ENCODE measurements at regions not wholly inside any gene's neighbourhood (a gene's known extent, or its start where the extent isn't known, plus 50 kb on each side); places are given as distances from the start of the nearest gene placed in this dataset.
A peak's percentile ranks its signal among the peaks of the same experiment; 100 is the strongest.
"Not testable (repeated sequence)": the region's sequence is repeated elsewhere in the genome, so short reads cannot be mapped to it uniquely, and the experiment has no call there.

DNA sequence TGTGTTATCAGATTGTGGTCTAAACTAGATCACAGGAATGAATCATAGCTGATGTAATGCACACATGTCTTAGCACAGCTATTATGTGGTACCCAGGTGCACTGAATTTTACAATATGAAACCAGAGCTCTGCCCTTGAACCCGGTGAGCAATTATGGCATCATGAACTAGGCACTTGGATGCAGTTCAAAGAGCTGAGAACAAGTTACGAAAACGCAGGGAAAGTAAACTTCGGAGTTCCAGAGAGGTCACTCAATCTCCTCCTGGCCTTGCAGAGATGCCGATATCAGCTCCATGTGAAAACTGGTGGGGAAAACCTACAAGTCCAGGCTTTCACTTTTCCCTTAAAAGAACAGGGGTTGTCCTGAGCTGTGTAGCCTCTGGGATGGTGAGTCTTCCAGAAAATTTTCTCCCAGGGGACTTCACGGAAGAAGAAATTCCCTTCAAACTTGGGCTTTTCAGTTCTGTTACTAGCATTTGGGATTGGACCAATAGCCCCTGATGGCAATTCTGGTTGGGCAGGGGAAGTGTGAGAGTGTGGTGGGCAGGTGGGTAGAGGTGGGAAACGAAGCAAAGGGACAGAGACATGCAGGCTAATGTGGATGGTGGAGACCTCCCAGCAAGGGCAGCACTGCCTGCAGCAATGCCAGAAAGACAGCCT lies 71.1 kb upstream of the SH3BP4 start:
- peak; percentile 95 for DNase-seq (ENCODE audit: low read depth)
- H3K4me3 ChIP-seq (ENCODE audit: low read depth, low read length), result peak overlapping the region; percentile 43

DNA sequence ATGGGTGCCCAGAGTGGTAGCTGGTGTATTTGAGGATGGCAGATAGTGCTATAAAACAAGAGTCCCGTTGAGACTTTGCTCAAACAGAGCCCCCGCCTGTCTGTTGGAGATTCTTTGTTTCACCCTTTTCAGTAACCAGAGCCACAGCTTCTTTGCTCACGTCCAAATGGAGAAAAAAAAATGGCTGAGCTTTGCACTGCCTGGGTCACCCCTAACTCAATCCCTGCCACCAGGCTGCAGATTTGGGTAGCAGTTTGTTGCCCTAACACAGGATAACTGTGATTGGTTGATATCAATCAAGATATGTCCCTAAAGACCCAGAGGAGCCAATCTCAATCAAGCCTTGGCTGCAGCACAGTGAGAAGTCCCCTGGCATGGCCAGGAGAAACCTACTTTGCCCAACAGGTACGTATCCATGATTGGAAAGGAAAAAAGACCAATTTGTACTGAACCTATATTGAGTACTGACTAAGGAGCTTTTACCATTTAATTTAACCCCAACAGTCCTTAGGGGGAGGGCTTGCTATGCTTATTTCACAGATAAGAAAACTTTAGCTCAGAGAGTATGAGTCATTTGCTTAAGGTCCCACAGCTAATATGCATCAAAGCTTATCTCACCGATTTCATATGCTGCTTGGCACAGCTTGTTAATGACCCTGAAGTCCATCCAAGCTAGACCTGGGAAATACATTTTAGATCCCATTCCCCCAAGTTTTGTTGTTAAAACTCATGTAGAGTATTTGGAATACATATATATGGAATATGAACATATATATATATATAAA lies 72.0 kb upstream of the SH3BP4 start:
- H3K4me3 ChIP-seq (ENCODE audit: low read depth, low read length), result no peak overlapping the region
- DNase-seq (ENCODE audit: low read depth), result peak; percentile 93
- TF ChIP-seq, protein P1, sequence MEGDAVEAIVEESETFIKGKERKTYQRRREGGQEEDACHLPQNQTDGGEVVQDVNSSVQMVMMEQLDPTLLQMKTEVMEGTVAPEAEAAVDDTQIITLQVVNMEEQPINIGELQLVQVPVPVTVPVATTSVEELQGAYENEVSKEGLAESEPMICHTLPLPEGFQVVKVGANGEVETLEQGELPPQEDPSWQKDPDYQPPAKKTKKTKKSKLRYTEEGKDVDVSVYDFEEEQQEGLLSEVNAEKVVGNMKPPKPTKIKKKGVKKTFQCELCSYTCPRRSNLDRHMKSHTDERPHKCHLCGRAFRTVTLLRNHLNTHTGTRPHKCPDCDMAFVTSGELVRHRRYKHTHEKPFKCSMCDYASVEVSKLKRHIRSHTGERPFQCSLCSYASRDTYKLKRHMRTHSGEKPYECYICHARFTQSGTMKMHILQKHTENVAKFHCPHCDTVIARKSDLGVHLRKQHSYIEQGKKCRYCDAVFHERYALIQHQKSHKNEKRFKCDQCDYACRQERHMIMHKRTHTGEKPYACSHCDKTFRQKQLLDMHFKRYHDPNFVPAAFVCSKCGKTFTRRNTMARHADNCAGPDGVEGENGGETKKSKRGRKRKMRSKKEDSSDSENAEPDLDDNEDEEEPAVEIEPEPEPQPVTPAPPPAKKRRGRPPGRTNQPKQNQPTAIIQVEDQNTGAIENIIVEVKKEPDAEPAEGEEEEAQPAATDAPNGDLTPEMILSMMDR (IDR thresholded peaks at IDR 0.05; ENCODE audit: insufficient read depth, low read length), result no peak

More for the DNA sequence above, 71.1 kb upstream of the SH3BP4 start:
- TF ChIP-seq, protein P1 (IDR thresholded peaks at IDR 0.05; ENCODE audit: insufficient read depth, low read length), result no peak

DNA sequence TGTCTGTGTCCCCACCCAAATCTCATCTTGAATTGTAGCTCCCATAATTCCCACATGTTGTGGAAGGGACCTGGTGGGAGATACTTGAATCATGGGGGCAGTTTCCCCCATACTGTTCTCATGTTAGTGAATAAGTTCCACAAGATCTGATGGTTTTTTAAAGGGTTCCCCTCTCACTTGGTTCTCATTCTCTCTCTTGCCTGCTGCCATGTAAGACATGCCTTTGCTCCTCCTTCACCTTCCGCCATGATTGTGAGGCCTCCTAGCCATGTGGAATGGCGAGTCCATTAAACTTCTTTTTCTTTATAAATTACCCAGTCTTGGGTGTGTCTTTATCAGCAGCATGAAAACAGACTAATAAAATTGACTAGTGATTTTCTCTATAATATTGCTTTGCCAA lies 75.2 kb upstream of the SH3BP4 start:
- DNase-seq (ENCODE audit: low read depth); H3K4me3 ChIP-seq (ENCODE audit: low read depth, low read length): not testable (repeated sequence)

DNA sequence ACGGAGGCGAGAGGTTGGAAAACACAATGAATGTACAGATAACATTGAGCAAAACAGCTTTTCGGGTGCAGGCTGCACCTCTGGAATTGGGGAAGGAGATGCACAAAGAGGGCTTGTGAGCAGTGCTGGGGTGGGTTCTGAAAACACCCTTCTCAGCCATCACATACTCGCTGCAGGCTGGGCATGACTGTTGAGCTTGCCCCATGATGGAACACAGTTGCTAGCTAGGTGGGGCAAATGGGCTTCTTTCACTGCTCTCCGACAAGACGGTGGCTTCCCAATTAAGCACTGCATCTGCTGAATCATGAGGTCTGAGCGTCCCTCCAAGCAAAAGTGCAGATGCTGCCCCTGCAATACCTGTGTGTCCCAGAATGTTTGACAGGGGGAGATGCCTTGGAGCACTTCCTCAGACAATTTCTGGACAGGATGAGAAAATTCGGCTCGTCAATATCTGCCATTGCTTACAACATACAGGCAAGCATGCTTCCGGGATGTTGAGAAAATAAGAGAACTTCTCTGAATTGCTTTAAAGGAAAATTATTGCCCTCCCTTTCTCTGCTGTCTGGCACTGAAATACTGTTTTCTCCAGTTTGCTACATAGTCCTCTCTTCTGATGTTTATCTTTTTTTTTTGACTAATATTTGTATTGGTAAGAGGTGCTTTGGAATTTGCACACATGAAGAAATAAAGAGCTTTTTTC lies 77.3 kb upstream of the SH3BP4 start:
- H3K4me3 ChIP-seq (ENCODE audit: low read depth, low read length), result no peak overlapping the region
- TF ChIP-seq, protein P1 (IDR thresholded peaks at IDR 0.05; ENCODE audit: insufficient read depth, low read length), result no peak
- no peak for DNase-seq (ENCODE audit: low read depth)

DNA sequence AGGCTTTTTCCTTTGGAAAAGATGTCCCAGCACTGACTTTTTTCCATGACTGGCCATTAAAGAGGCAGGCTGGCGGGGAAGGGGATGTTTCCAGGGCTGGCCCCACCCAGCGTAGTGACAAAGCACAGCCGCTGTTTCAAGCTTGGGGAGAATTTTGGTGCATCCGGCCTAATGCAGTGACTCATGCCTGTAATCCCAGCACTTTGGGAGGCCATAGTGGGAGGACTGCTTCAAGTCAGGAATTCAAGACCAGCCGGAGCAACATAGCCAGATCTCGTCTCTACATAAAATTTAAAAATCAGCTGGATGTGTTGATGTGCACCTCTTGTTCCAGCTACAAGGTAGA lies 78.0 kb upstream of the SH3BP4 start:
- H3K4me3 ChIP-seq (ENCODE audit: low read depth, low read length), result no peak overlapping the region
- TF ChIP-seq, protein P1 (IDR thresholded peaks at IDR 0.05; ENCODE audit: insufficient read depth, low read length), result no peak
- peak; percentile 80 for DNase-seq (ENCODE audit: low read depth)

DNA sequence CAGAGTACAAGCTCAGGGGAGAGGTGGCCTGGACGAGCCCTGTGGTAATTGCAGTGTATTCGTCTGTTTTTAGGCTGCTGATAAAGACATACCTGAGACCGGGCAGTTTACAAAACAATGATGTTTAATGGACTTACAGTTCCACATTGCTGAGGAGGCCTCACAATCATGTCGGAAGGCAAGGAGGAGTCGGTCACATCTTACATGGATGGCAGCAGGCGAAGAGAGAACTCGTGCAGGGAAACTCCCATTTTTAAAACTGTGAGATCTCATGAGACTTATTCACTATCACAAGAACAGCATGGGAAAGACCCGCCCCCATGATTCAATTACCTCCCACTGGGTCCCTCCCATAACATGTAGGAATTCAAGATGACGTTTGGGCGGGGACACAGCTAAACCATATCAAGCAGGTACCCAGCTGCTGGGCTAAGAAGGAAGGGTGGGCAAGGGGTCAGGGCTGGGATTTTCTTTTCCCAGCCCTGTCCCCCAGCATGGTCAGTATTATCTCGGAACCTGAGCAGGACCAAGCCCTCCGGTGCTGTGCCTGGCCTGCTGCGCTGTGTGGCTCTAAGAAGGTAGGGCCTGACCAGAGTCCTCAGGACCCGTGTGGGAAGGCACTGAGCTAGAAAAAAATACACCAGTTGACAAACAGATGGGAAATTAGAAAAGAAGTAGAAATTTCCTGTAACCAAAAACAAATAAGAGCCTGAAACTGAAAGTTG lies 78.6 kb upstream of the SH3BP4 start:
- H3K4me3 ChIP-seq (ENCODE audit: low read depth, low read length), result no peak overlapping the region
- TF ChIP-seq, protein P1 (IDR thresholded peaks at IDR 0.05; ENCODE audit: insufficient read depth, low read length), result no peak
- no peak for DNase-seq (ENCODE audit: low read depth)

Data from fibroblast of the aortic adventitia (primary cell).